GM12864 (cell line): ENCODE measurements at regions not wholly inside any gene's neighbourhood (a gene's known extent, or its start where the extent isn't known, plus 50 kb on each side); places are given as distances from the start of the nearest gene placed in this dataset.

Source experiments
- DNase-seq: peaks from one replicate; pipeline ENCODE4 v3.0.0-alpha.2; 2011; ENCODE audit warnings: low read depth
- H3K4me3 ChIP-seq: 2 replicates; pipeline ENCODE4 v1.5.1; 2011; ENCODE audit warnings: mild to moderate bottlenecking, low read depth, low read length, control low read depth
- TF ChIP-seq, protein P1 (sequence below): IDR thresholded peaks from 2 replicates; pipeline ENCODE4 v1.5.1; 2011; ENCODE audit warnings: low read depth, mild to moderate bottlenecking, moderate library complexity, low read length, control low read depth, inconsistent platforms; ENCODE audit errors: missing control alignments

DNA sequence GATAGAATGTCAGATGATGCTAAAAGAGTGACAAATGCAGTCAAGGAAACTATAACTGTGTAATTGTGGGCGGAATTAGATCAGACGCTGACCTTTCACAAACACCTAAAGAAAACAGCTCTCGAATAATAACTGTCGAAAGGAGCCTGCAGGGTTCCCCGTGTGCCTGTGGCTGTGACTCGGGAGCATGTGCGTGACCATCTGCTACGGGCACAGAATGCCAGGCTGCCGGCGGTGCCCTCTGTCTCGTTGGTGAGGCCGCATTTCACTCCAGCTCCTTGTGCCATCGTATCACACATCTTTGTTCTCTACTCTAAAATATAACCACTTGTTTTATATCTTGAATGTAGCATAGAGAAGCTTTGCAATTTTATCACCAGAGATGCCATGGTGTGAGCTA is 267.8 kb upstream of the FMN2 start:
- DNase-seq = no peak
- TF ChIP-seq, protein P1, sequence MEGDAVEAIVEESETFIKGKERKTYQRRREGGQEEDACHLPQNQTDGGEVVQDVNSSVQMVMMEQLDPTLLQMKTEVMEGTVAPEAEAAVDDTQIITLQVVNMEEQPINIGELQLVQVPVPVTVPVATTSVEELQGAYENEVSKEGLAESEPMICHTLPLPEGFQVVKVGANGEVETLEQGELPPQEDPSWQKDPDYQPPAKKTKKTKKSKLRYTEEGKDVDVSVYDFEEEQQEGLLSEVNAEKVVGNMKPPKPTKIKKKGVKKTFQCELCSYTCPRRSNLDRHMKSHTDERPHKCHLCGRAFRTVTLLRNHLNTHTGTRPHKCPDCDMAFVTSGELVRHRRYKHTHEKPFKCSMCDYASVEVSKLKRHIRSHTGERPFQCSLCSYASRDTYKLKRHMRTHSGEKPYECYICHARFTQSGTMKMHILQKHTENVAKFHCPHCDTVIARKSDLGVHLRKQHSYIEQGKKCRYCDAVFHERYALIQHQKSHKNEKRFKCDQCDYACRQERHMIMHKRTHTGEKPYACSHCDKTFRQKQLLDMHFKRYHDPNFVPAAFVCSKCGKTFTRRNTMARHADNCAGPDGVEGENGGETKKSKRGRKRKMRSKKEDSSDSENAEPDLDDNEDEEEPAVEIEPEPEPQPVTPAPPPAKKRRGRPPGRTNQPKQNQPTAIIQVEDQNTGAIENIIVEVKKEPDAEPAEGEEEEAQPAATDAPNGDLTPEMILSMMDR = no peak

DNA sequence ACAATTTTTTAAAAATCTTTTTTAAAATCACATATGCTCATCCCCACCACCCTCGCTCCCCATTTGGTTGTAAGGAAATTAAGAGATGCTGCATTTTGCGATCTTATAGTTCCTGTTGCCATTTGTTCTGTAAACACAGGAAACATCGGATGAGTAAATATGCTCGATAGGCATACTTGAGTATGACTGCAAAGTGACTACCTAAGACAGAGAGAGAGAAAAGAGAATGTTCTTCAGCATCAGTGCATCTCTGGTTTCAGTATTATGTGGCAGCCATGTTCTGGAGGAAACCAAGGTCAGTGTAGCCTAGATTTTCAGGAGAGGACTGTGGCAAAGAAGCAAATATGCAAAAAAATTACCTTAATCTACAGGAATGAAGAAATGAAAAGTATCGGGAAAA is 265.5 kb upstream of the FMN2 start:
- DNase-seq = no peak
- TF ChIP-seq, protein P1 = no peak
- H3K4me3 ChIP-seq = no peak overlapping the region

More for the DNA sequence above, 267.8 kb upstream of the FMN2 start:
- H3K4me3 ChIP-seq = no peak overlapping the region

DNA sequence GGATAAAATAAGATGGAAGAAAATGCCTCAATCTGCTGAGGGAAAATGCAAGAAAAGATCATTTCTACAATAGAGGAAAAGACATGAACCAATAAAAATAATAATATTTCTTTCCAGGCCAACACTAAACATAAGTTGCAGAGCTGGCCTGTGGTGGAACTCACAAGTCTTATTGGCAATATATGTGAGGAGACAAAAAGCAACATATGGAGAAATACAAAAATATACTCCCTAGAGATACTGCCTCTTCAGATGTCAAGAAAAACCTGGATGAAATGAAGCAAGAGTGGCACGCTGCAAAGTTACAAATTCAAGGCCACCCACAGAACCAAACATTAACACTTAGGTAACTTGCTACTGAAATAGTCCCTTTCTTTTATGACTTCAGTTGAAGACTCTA is 264.9 kb upstream of the FMN2 start:
- DNase-seq = no peak
- no peak overlapping the region for H3K4me3 ChIP-seq
- TF ChIP-seq, protein P1 = no peak

DNA sequence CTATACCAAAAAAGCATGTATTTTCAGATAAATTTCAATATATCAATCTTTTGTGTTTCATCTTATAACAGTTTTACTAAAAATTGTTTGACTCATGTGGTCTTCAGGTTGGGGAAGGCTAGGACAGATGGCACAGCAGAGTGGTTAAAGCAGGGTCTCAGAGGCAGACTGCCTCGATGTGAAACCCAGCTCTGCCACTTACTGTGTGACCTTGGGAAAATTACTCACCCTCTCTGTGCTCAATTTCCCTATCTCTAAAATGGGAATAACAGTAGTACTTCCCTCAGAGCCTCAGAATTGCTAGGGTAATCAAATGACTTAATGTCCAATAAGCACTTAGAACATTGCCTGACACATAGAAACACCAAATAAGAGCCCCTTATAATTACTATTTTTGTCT is 262.1 kb upstream of the FMN2 start:
- TF ChIP-seq, protein P1 = no peak
- no peak for DNase-seq
- H3K4me3 ChIP-seq = no peak overlapping the region

DNA sequence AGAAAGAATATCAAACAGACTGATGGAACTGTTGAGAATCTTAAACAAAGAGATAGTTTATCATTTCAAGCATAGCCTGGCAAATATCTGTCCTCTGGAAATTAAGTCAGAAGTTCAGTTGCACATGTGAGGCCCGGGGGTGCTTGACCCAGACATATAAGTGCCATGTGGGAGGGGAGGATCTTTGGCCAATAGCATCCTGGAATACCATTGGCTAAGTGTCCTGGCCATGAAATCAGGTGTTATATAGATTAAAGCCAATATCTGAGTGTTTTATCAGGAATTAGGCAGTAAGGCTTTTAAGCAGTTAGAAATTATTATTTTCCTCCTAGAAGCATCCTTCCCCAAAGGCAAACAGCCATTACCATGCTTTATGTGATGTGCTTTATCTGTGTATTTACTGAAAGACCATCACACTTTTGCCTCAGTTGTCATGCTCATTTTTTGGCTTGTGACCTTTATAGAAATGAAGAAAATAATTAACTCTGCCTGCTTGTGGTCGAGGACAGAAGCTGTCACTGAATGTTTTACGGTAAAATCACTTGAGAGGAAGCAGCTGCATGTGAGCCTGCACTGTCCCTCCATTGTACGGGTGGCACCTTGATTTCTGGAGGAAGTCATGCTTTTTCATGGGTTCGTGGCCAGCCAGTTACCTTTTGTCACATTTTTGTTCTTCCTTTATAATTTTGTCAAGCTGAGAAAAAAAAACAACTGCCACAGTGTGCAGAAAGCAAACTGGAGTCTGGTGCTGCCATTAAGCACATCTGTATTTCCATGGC is 259.9 kb upstream of the FMN2 start:
- TF ChIP-seq, protein P1 = no peak
- no peak for DNase-seq
- H3K4me3 ChIP-seq = no peak overlapping the region

DNA sequence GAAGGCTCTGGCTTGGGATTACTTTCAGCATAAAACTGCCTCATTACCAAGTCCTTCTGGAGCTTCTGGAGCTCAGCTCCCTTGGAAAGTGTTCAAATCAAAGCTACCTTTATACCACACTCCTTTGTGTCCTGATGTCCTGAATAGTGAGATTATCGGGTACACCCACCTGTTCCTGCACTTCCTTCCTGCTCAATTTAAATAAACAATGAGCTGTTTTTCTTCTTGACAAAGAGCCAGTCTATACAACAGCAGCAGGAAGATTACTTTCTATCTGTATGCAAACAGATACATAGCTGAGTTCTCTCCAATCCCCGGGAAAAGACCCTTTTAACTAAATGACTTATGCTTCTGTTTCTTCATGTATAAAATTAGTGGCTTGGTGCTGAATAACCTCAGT is 258.0 kb upstream of the FMN2 start:
- no peak overlapping the region for H3K4me3 ChIP-seq
- DNase-seq = no peak
- TF ChIP-seq, protein P1 = no peak

DNA sequence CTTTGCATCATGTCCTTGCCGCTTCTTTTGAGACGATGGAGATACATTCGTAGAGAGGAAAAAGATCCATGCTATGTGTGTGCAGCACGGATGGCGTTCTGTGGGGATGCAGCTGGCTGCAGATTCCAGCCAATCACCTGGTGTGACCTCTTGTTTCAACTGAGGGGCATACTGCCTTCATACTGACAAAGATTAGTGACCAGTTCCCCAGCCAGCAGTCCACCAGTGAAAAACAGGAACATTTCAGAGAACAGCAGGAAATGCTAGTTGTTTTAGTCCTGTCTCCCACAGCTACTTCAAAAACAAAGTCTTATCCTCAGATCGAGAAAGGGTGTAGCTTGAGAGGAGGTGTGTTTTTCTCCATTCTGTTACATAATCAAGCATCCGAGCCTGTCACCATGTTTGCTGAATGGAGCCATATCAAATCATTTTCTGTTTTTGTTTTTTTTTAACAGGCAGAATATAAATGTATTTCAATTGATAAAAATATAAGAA is 255.7 kb upstream of the FMN2 start:
- H3K4me3 ChIP-seq = no peak overlapping the region
- DNase-seq = no peak
- TF ChIP-seq, protein P1 = no peak
